HG03103 (cell line): ENCODE measurements at regions not wholly inside any gene's neighbourhood (a gene's known extent, or its start where the extent isn't known, plus 50 kb on each side); places are given as distances from the start of the nearest gene placed in this dataset.
"Not testable (repeated sequence)": the region's sequence is repeated elsewhere in the genome, so short reads cannot be mapped to it uniquely, and the experiment has no call there.

Experiments used
- ATAC-seq: cut with Tn5 transposase; IDR thresholded peaks from one replicate; pipeline ENCODE4 v1.9.1; 2021; ENCODE audit warnings: low read depth; ENCODE audit not compliant: unreplicated experiment

- ATAC-seq: not testable (repeated sequence)
Observed at GRCh38 chr3:17817973-17818372, 75.5 kb upstream of the TBC1D5 start.

GRCh38 chr3:17817545-17817944, 75.1 kb upstream of the TBC1D5 start:
- ATAC-seq: no peak

GRCh38 chr3:17816839-17817238, 74.4 kb upstream of the TBC1D5 start:
- not testable (repeated sequence) for ATAC-seq

GRCh38 chr3:17812328-17812727, 69.9 kb upstream of the TBC1D5 start:
- ATAC-seq: not testable (repeated sequence)

- ATAC-seq: no peak
Observed at GRCh38 chr3:17811646-17812045, 69.2 kb upstream of the TBC1D5 start.

- no peak for ATAC-seq
Observed at GRCh38 chr3:17810759-17811158, 68.3 kb upstream of the TBC1D5 start.

- no peak for ATAC-seq
Observed at GRCh38 chr3:17808994-17809393, 66.6 kb upstream of the TBC1D5 start.

GRCh38 chr3:17806876-17807275, 64.4 kb upstream of the TBC1D5 start:
- no peak for ATAC-seq

- no peak for ATAC-seq
Observed at GRCh38 chr3:17806201-17806600, 63.8 kb upstream of the TBC1D5 start.

- no peak for ATAC-seq
Observed at GRCh38 chr3:17805461-17805940, 63.1 kb upstream of the TBC1D5 start.

- peak; percentile 41 for ATAC-seq
Observed at GRCh38 chr3:17802950-17803349, 60.5 kb upstream of the TBC1D5 start.

GRCh38 chr3:17801131-17801530, 58.7 kb upstream of the TBC1D5 start:
- ATAC-seq: no peak

- ATAC-seq: no peak
Observed at GRCh38 chr3:17800232-17800631, 57.8 kb upstream of the TBC1D5 start.

GRCh38 chr3:17799312-17799711, 56.9 kb upstream of the TBC1D5 start:
- no peak for ATAC-seq

- no peak for ATAC-seq
Observed at GRCh38 chr3:17798000-17798399, 55.6 kb upstream of the TBC1D5 start.

GRCh38 chr3:17795711-17796110, 53.3 kb upstream of the TBC1D5 start:
- ATAC-seq: no peak

GRCh38 chr3:17795280-17795679, 52.8 kb upstream of the TBC1D5 start:
- no peak for ATAC-seq

GRCh38 chr3:17793542-17794195, 51.2 kb upstream of the TBC1D5 start:
- no peak for ATAC-seq
